ENCODE measurements at regions not wholly inside any gene's neighbourhood (a gene's known extent, or its start where the extent isn't known, plus 50 kb on each side); places are given as distances from the start of the nearest gene placed in this dataset.

DNA sequence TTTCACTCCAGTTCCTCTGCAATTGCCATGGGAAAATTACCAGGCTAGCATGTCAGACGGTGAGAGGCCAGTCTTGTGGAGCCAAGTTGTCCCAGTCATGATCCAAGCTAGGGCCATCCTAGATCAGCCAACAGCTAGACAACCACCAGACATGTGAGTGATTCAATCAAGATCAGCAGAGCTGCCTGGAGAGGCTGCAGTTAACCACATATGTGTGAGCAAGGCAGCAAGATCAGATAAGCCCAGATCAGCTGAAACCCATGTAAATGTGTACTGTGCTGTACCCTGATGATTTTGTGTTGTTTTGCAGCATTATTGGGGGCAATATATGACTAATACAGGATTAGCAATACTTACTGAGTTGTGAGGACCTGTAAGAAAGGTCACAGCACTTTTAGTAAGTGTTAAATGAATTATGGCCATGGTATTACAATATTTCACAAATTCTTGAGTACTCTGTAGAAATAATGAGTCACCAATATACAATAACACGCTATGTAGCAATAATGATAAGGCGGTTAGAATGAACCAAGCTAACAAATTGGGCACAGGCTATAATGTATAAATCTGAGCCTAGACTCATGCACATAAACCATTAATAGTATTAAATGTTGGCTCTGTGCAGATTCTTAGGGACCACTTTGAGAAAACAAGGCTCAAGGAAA lies 91.4 kb downstream of the SUDS3 start:
- TF ChIP-seq, protein P1, sequence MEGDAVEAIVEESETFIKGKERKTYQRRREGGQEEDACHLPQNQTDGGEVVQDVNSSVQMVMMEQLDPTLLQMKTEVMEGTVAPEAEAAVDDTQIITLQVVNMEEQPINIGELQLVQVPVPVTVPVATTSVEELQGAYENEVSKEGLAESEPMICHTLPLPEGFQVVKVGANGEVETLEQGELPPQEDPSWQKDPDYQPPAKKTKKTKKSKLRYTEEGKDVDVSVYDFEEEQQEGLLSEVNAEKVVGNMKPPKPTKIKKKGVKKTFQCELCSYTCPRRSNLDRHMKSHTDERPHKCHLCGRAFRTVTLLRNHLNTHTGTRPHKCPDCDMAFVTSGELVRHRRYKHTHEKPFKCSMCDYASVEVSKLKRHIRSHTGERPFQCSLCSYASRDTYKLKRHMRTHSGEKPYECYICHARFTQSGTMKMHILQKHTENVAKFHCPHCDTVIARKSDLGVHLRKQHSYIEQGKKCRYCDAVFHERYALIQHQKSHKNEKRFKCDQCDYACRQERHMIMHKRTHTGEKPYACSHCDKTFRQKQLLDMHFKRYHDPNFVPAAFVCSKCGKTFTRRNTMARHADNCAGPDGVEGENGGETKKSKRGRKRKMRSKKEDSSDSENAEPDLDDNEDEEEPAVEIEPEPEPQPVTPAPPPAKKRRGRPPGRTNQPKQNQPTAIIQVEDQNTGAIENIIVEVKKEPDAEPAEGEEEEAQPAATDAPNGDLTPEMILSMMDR (IDR thresholded peaks at IDR 0.05), result no peak
- TF ChIP-seq POLR2A (IDR thresholded peaks at IDR 0.05), result no peak
